IgD-negative memory B cell (primary cell): ENCODE measurements at regions not wholly inside any gene's neighbourhood (a gene's known extent, or its start where the extent isn't known, plus 50 kb on each side); places are given as distances from the start of the nearest gene placed in this dataset.

Experiments used
- H3K27ac Mint-ChIP-seq, 3 donors: one replicate each; pipeline ENCODE4 v1.8.0; 2020 to 2022; ENCODE audit warnings: mild to moderate bottlenecking in 3 of 3, mixed read lengths in 3 of 3, moderate library complexity in 1 of 3
- H3K27me3 Mint-ChIP-seq: one replicate; pipeline ENCODE4 v1.8.0; 2021; ENCODE audit warnings: mixed read lengths
- H3K36me3 Mint-ChIP-seq: one replicate; pipeline ENCODE4 v1.8.0; 2020; ENCODE audit warnings: mild to moderate bottlenecking, mixed read lengths
- H3K4me1 Mint-ChIP-seq, 3 donors: one replicate each; pipeline ENCODE4 v1.8.0; 2020 to 2022; ENCODE audit warnings: mixed read lengths in 3 of 3, mild to moderate bottlenecking in 1 of 3
- H3K4me3 Mint-ChIP-seq, 4 donors: one replicate each; pipeline ENCODE4 v1.8.0; 2020 to 2022; ENCODE audit warnings: mild to moderate bottlenecking in 4 of 4, mixed read lengths in 4 of 4, moderate library complexity in 3 of 4
- H3K9me3 Mint-ChIP-seq, 3 donors: one replicate each; pipeline ENCODE4 v1.8.0; 2020 to 2021; ENCODE audit warnings: mixed read lengths in 3 of 3, mild to moderate bottlenecking in 1 of 3

GRCh38 chr2:160936044-160936806, 224.0 kb upstream of the TANK start:
- H3K4me1 Mint-ChIP-seq = peaks cover 7 to 14% (median 11%) of the 10 kb centered on the region in 3 donors
- H3K27me3 Mint-ChIP-seq = peaks cover 11% of the 10 kb centered on the region
- no peak overlapping the region for H3K27ac Mint-ChIP-seq
- H3K36me3 Mint-ChIP-seq = no peaks in the 10 kb centered on the region
- peaks cover 0 to 1% (median 1%) of the 10 kb centered on the region in 3 donors for H3K9me3 Mint-ChIP-seq
- H3K4me3 Mint-ChIP-seq = no peak overlapping the region

- Mint-ChIP-seq H3K36me3 (no peaks in the 10 kb centered on the region), H3K4me1 (peaks cover 10 to 15% (median 15%) of the 10 kb centered on the region in 3 donors), H3K4me3 (peak overlapping the region in 1 of 4 donors; percentile 24), H3K27ac (peak overlapping the region in 1 of 3 donors; percentile 78), H3K27me3 (peaks cover 11% of the 10 kb centered on the region), H3K9me3 (peaks cover 0 to 1% (median 1%) of the 10 kb centered on the region in 3 donors)
These were observed 220.0 kb upstream of the TANK start for GRCh38 chr2:160940271-160940670.

GRCh38 chr2:160940699-160941098, 219.5 kb upstream of the TANK start:
- peaks cover 13% of the 10 kb centered on the region for H3K27me3 Mint-ChIP-seq
- H3K27ac Mint-ChIP-seq = peak overlapping the region in 1 of 3 donors; percentile 78
- H3K36me3 Mint-ChIP-seq = no peaks in the 10 kb centered on the region
- H3K4me1 Mint-ChIP-seq = peaks cover 10 to 15% (median 15%) of the 10 kb centered on the region in 3 donors
- H3K9me3 Mint-ChIP-seq = peaks cover 0 to 1% (median 1%) of the 10 kb centered on the region in 3 donors
- peak overlapping the region in 2 of 4 donors; percentile 24 to 49 for H3K4me3 Mint-ChIP-seq

- H3K9me3 Mint-ChIP-seq = peaks cover 0 to 1% (median 1%) of the 10 kb centered on the region in 3 donors
- H3K27me3 Mint-ChIP-seq = peaks cover 10% of the 10 kb centered on the region
- peaks cover 10 to 15% (median 15%) of the 10 kb centered on the region in 3 donors for H3K4me1 Mint-ChIP-seq
- H3K27ac Mint-ChIP-seq = peak overlapping the region in 2 of 3 donors; percentile 29 to 78
- no peaks in the 10 kb centered on the region for H3K36me3 Mint-ChIP-seq
- H3K4me3 Mint-ChIP-seq = no peak overlapping the region
These were observed 218.9 kb upstream of the TANK start for GRCh38 chr2:160941290-160941846.

GRCh38 chr2:160942476-160943142, 217.6 kb upstream of the TANK start:
- H3K9me3 Mint-ChIP-seq = peaks cover 0 to 1% (median 1%) of the 10 kb centered on the region in 3 donors
- peaks cover 8% of the 10 kb centered on the region for H3K27me3 Mint-ChIP-seq
- H3K36me3 Mint-ChIP-seq = peaks cover 2% of the 10 kb centered on the region
- no peak overlapping the region for H3K4me3 Mint-ChIP-seq
- no peak overlapping the region for H3K27ac Mint-ChIP-seq
- peaks cover 10 to 15% (median 15%) of the 10 kb centered on the region in 3 donors for H3K4me1 Mint-ChIP-seq

- Mint-ChIP-seq H3K4me1 (peaks cover 10 to 15% (median 15%) of the 10 kb centered on the region in 3 donors), H3K4me3 (no peak overlapping the region), H3K36me3 (peaks cover 2% of the 10 kb centered on the region), H3K9me3 (peaks cover 0 to 1% (median under 1%) of the 10 kb centered on the region in 3 donors), H3K27me3 (peaks cover 8% of the 10 kb centered on the region), H3K27ac (no peak overlapping the region)
These were observed 216.8 kb upstream of the TANK start for GRCh38 chr2:160943414-160943813.

GRCh38 chr2:160952464-160953254, 207.6 kb upstream of the TANK start:
- Mint-ChIP-seq H3K4me3 (no peak overlapping the region), H3K27me3 (peaks cover 9% of the 10 kb centered on the region), H3K36me3 (no peaks in the 10 kb centered on the region), H3K4me1 (peaks cover 0 to 2% (median 0%) of the 10 kb centered on the region in 3 donors), H3K27ac (no peak overlapping the region), H3K9me3 (peaks cover 0 to 2% (median 0%) of the 10 kb centered on the region in 3 donors)

- no peak overlapping the region for H3K27ac Mint-ChIP-seq
- peaks cover 0 to 2% (median 0%) of the 10 kb centered on the region in 3 donors for H3K9me3 Mint-ChIP-seq
- no peak overlapping the region for H3K4me3 Mint-ChIP-seq
- H3K36me3 Mint-ChIP-seq = no peaks in the 10 kb centered on the region
- no peaks in the 10 kb centered on the region for H3K4me1 Mint-ChIP-seq
- peaks cover 7% of the 10 kb centered on the region for H3K27me3 Mint-ChIP-seq
These were observed 204.7 kb upstream of the TANK start for GRCh38 chr2:160955578-160955977.

GRCh38 chr2:160956243-160956802, 203.9 kb upstream of the TANK start:
- Mint-ChIP-seq H3K27me3 (peaks cover 7% of the 10 kb centered on the region), H3K36me3 (no peaks in the 10 kb centered on the region), H3K4me3 (no peak overlapping the region), H3K9me3 (peaks cover 0 to 2% (median 0%) of the 10 kb centered on the region in 3 donors), H3K27ac (no peak overlapping the region), H3K4me1 (no peaks in the 10 kb centered on the region)

GRCh38 chr2:160963957-160964356, 196.3 kb upstream of the TANK start:
- Mint-ChIP-seq H3K4me3 (no peak overlapping the region), H3K9me3 (no peaks in the 10 kb centered on the region), H3K36me3 (no peaks in the 10 kb centered on the region), H3K27ac (no peak overlapping the region), H3K4me1 (no peaks in the 10 kb centered on the region), H3K27me3 (peaks cover 2% of the 10 kb centered on the region)

- H3K27me3 Mint-ChIP-seq = peaks cover 2% of the 10 kb centered on the region
- H3K4me3 Mint-ChIP-seq = no peak overlapping the region
- peaks cover 0 to 2% (median 0%) of the 10 kb centered on the region in 3 donors for H3K4me1 Mint-ChIP-seq
- H3K27ac Mint-ChIP-seq = no peak overlapping the region
- H3K36me3 Mint-ChIP-seq = no peaks in the 10 kb centered on the region
- H3K9me3 Mint-ChIP-seq = no peaks in the 10 kb centered on the region
These were observed 192.7 kb upstream of the TANK start for GRCh38 chr2:160967523-160967922.

- no peaks in the 10 kb centered on the region for H3K9me3 Mint-ChIP-seq
- peaks cover 2% of the 10 kb centered on the region for H3K27me3 Mint-ChIP-seq
- H3K27ac Mint-ChIP-seq = no peak overlapping the region
- H3K36me3 Mint-ChIP-seq = no peaks in the 10 kb centered on the region
- H3K4me1 Mint-ChIP-seq = peaks cover 0 to 2% (median 0%) of the 10 kb centered on the region in 3 donors
- no peak overlapping the region for H3K4me3 Mint-ChIP-seq
These were observed 192.0 kb upstream of the TANK start for GRCh38 chr2:160968183-160968582.

- H3K4me1 Mint-ChIP-seq = peaks cover 0 to 2% (median 0%) of the 10 kb centered on the region in 3 donors
- peaks cover 2% of the 10 kb centered on the region for H3K27me3 Mint-ChIP-seq
- H3K36me3 Mint-ChIP-seq = no peaks in the 10 kb centered on the region
- H3K4me3 Mint-ChIP-seq = no peak overlapping the region
- no peaks in the 10 kb centered on the region for H3K9me3 Mint-ChIP-seq
- no peak overlapping the region for H3K27ac Mint-ChIP-seq
These were observed 189.9 kb upstream of the TANK start for GRCh38 chr2:160970052-160970965.
